ENCODE measurements at regions not wholly inside any gene's neighbourhood (a gene's known extent, or its start where the extent isn't known, plus 50 kb on each side); places are given as distances from the start of the nearest gene placed in this dataset.

GRCh38 chr4:180493299-180493698 lies 1749.9 kb upstream of the TENM3 start:
- DNase-seq (ENCODE audit: low spot score): no peak

- DNase-seq (ENCODE audit: low spot score): no peak
Observed at GRCh38 chr4:180500154-180500553, 1743.0 kb upstream of the TENM3 start.

GRCh38 chr4:180512801-180513475 lies 1730.3 kb upstream of the TENM3 start:
- DNase-seq (ENCODE audit: low spot score): no peak

GRCh38 chr4:180518906-180519305 lies 1724.3 kb upstream of the TENM3 start:
- no peak for DNase-seq (ENCODE audit: low spot score)

- peak; percentile 4 for DNase-seq (ENCODE audit: low spot score)
Observed at GRCh38 chr4:180521181-180521580, 1722.0 kb upstream of the TENM3 start.

- no peak for DNase-seq (ENCODE audit: low spot score)
Observed at GRCh38 chr4:180525523-180526077, 1717.6 kb upstream of the TENM3 start.

GRCh38 chr4:180528003-180528402 lies 1715.2 kb upstream of the TENM3 start:
- no peak for DNase-seq (ENCODE audit: low spot score)

GRCh38 chr4:180530787-180531186 lies 1712.4 kb upstream of the TENM3 start:
- DNase-seq (ENCODE audit: low spot score): no peak

- DNase-seq (ENCODE audit: low spot score): no peak
Observed at GRCh38 chr4:180532691-180533090, 1710.5 kb upstream of the TENM3 start.

GRCh38 chr4:180538384-180539057 lies 1704.7 kb upstream of the TENM3 start:
- no peak for DNase-seq (ENCODE audit: low spot score)

- DNase-seq (ENCODE audit: low spot score): no peak
Observed at GRCh38 chr4:180539284-180539683, 1703.9 kb upstream of the TENM3 start.

GRCh38 chr4:180541678-180542077 lies 1701.5 kb upstream of the TENM3 start:
- DNase-seq (ENCODE audit: low spot score): no peak

- DNase-seq (ENCODE audit: low spot score): no peak
Observed at GRCh38 chr4:180542445-180543100, 1700.6 kb upstream of the TENM3 start.

GRCh38 chr4:180550106-180550505 lies 1693.1 kb upstream of the TENM3 start:
- DNase-seq (ENCODE audit: low spot score): no peak

GRCh38 chr4:180557348-180557747 lies 1685.9 kb upstream of the TENM3 start:
- no peak for DNase-seq (ENCODE audit: low spot score)

GRCh38 chr4:180557950-180558349 lies 1685.3 kb upstream of the TENM3 start:
- DNase-seq (ENCODE audit: low spot score): no peak

GRCh38 chr4:180558427-180558826 lies 1684.8 kb upstream of the TENM3 start:
- no peak for DNase-seq (ENCODE audit: low spot score)

GRCh38 chr4:180560896-180561295 lies 1682.3 kb upstream of the TENM3 start:
- DNase-seq (ENCODE audit: low spot score): no peak

GRCh38 chr4:180564026-180564425 lies 1679.2 kb upstream of the TENM3 start:
- DNase-seq (ENCODE audit: low spot score): no peak

GRCh38 chr4:180564448-180564847 lies 1678.8 kb upstream of the TENM3 start:
- DNase-seq (ENCODE audit: low spot score): no peak

GRCh38 chr4:180565856-180566431 lies 1677.3 kb upstream of the TENM3 start:
- no peak for DNase-seq (ENCODE audit: low spot score)

- no peak for DNase-seq (ENCODE audit: low spot score)
Observed at GRCh38 chr4:180566492-180566891, 1676.7 kb upstream of the TENM3 start.

- no peak for DNase-seq (ENCODE audit: low spot score)
Observed at GRCh38 chr4:180567080-180567479, 1676.1 kb upstream of the TENM3 start.

Data from globus pallidus (tissue), 1 donor.